ENCODE measurements at regions not wholly inside any gene's neighbourhood (a gene's known extent, or its start where the extent isn't known, plus 50 kb on each side); places are given as distances from the start of the nearest gene placed in this dataset.

DNA sequence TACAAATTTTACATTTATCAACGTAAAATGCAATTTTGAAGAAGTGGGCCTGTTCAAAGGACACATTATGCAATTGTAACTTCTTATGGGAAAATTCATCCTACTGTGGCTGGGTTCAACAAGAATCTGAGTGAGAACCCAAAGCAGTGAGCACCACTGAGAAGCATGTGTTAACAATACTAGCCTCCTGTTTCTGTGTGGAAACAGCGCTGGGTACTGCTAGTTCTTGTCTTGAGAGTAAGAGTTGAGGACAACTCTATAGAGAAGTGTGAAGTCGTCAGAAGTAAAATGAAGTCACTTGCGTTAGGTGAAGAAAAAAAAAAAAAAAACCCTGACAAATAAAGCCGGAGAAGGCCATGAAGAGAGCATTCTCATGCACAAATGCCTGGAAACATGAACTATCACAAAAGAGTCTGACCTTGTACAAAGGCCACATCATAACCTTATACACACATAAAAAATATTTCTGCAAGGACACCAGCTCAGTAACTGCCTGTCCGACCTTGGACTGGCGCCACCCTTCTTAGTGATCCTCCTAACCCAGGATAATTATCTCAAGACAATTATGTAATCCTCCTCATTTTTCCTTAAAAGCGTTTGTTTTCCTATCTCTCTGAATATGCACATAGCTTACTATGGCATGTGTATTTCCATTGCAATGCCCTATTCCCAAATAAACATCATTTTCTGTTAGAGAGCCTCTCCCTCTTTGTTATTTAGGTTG lies 554.9 kb downstream of the HTR7 start:
- DNase-seq (no peak), ATAC-seq (replicated peaks in 1 of 4) (no peak)
- H3K36me3 ChIP-seq (ENCODE audit: control insufficient read depth in 2 of 2, extremely low read depth in 1 of 2, insufficient read depth in 1 of 2, low read length in 1 of 2), result no peaks in the 10 kb centered on the region
- H3K4me1 ChIP-seq (ENCODE audit: control insufficient read depth in 1 of 2, extremely low read depth in 1 of 2, insufficient read depth in 2 of 2, low read length in 2 of 2), result no peaks in the 10 kb centered on the region
- Mint-ChIP-seq H3K4me3 (no peak overlapping the region), H3K36me3 (no peaks in the 10 kb centered on the region), H3K4me1 (no peaks in the 10 kb centered on the region), H3K27ac (no peak overlapping the region), H3K9me3 (no peaks in the 10 kb centered on the region), H3K27me3 (peaks cover 0 to 6% of the 10 kb centered on the region in 2 donors)
- ChIA-PET POLR2A (no interaction called here), CTCF (no interaction called here)
- 72% methylated on average over 3 of the region's 8 CpGs for WGBS (ENCODE audit: insufficient coverage)
- H3K27me3 ChIP-seq (replicated peaks in 1 of 2; ENCODE audit: control insufficient read depth in 2 of 2, extremely low read depth in 1 of 2, insufficient read depth in 2 of 2, low read length in 1 of 2), result no peaks in the 10 kb centered on the region
- no peaks in the 10 kb centered on the region for H3K9me3 ChIP-seq
- no peak overlapping the region for H3K4me3 ChIP-seq (ENCODE audit: control insufficient read depth in 1 of 2, extremely low read depth in 1 of 2, low read length in 1 of 2)
- H3K27ac ChIP-seq (ENCODE audit: low read length), result no peak overlapping the region

DNA sequence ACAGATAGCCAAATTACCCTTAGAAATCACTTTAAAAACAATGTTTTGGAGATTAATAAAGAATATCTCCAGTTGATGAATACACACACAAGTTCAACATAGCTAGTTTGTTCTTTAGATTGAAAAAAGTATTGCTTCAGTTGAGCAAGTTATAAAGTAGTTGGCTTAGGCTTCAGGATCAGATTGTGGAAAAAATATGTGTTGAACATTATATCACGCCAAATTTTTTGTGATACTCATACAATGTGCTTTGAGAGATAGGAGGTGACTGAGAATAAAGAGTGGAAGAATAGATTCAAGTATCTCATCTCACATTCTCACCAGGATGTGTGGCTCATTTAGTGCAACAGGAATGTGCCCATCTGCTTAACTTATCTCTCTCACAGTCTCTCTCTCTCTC lies 553.3 kb downstream of the HTR7 start:
- peaks cover 0 to 6% of the 10 kb centered on the region in 2 donors for H3K27me3 Mint-ChIP-seq
- H3K36me3 Mint-ChIP-seq, result no peaks in the 10 kb centered on the region
- no peak for ATAC-seq (replicated peaks in 1 of 4)
- WGBS (ENCODE audit: insufficient coverage), result no CpG with 5 or more reads among the region's 1 CpG
- Histone ChIP-seq H3K27ac (ENCODE audit: low read length) (no peak overlapping the region), H3K4me3 (ENCODE audit: control insufficient read depth in 1 of 2, extremely low read depth in 1 of 2, low read length in 1 of 2) (no peak overlapping the region), H3K36me3 (ENCODE audit: control insufficient read depth in 2 of 2, extremely low read depth in 1 of 2, insufficient read depth in 1 of 2, low read length in 1 of 2) (no peaks in the 10 kb centered on the region), H3K4me1 (ENCODE audit: control insufficient read depth in 1 of 2, extremely low read depth in 1 of 2, insufficient read depth in 2 of 2, low read length in 2 of 2) (no peaks in the 10 kb centered on the region), H3K27me3 (replicated peaks in 1 of 2; ENCODE audit: control insufficient read depth in 2 of 2, extremely low read depth in 1 of 2, insufficient read depth in 2 of 2, low read length in 1 of 2) (no peaks in the 10 kb centered on the region), H3K9me3 (no peaks in the 10 kb centered on the region)
- DNase-seq, result no peak
- ChIA-PET CTCF (no interaction called here), POLR2A (no interaction called here)
- no peaks in the 10 kb centered on the region for H3K4me1 Mint-ChIP-seq
- peaks cover 0 to 3% (median 0%) of the 10 kb centered on the region in 3 donors for H3K9me3 Mint-ChIP-seq
- no peak overlapping the region for H3K4me3 Mint-ChIP-seq
- H3K27ac Mint-ChIP-seq, result no peak overlapping the region

- no peak overlapping the region for H3K27ac ChIP-seq (ENCODE audit: low read length)
- H3K4me1 ChIP-seq (ENCODE audit: control insufficient read depth in 1 of 2, extremely low read depth in 1 of 2, insufficient read depth in 2 of 2, low read length in 2 of 2), result no peaks in the 10 kb centered on the region
- H3K9me3 ChIP-seq, result no peaks in the 10 kb centered on the region
- no peak overlapping the region for H3K4me3 Mint-ChIP-seq
- no peaks in the 10 kb centered on the region for H3K36me3 ChIP-seq (ENCODE audit: control insufficient read depth in 2 of 2, extremely low read depth in 1 of 2, insufficient read depth in 1 of 2, low read length in 1 of 2)
- no peak overlapping the region for H3K27ac Mint-ChIP-seq
- CTCF ChIA-PET, result no interaction called here
- no CpG with 5 or more reads among the region's 1 CpG for WGBS (ENCODE audit: insufficient coverage)
- H3K36me3 Mint-ChIP-seq, result no peaks in the 10 kb centered on the region
- POLR2A ChIA-PET, result no interaction called here
- no peaks in the 10 kb centered on the region for H3K27me3 ChIP-seq (replicated peaks in 1 of 2; ENCODE audit: control insufficient read depth in 2 of 2, extremely low read depth in 1 of 2, insufficient read depth in 2 of 2, low read length in 1 of 2)
- H3K4me1 Mint-ChIP-seq, result no peaks in the 10 kb centered on the region
- peaks cover 0 to 6% of the 10 kb centered on the region in 2 donors for H3K27me3 Mint-ChIP-seq
- DNase-seq (no peak), ATAC-seq (replicated peaks in 1 of 4) (no peak)
- peaks cover 0 to 4% (median 0%) of the 10 kb centered on the region in 3 donors for H3K9me3 Mint-ChIP-seq
- no peak overlapping the region for H3K4me3 ChIP-seq (ENCODE audit: control insufficient read depth in 1 of 2, extremely low read depth in 1 of 2, low read length in 1 of 2)
These were observed 551.7 kb downstream of the HTR7 start for GRCh38 chr10:90306187-90306586.

DNA sequence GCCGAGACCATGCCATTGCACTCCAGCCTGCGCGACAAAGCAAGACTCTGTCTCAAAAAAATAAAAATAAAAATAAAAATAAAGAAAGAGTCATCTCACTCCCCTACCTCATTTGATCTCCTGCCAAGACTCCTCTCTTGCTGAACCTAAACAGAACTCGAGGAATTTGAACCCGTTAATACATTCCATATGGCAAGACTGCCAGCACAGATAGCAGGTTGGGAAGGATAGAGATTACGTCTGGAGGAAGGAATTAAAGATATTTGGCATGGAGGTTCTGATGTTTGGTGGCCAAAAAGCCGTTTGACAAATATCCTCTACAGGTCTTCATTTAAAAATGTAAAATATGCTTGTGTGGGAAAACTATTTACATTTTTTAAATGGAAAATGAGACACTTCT lies 549.6 kb downstream of the HTR7 start:
- Histone ChIP-seq H3K4me3 (ENCODE audit: control insufficient read depth in 1 of 2, extremely low read depth in 1 of 2, low read length in 1 of 2) (no peak overlapping the region), H3K4me1 (ENCODE audit: control insufficient read depth in 1 of 2, extremely low read depth in 1 of 2, insufficient read depth in 2 of 2, low read length in 2 of 2) (no peaks in the 10 kb centered on the region), H3K9me3 (no peaks in the 10 kb centered on the region), H3K36me3 (ENCODE audit: control insufficient read depth in 2 of 2, extremely low read depth in 1 of 2, insufficient read depth in 1 of 2, low read length in 1 of 2) (no peaks in the 10 kb centered on the region), H3K27ac (ENCODE audit: low read length) (no peak overlapping the region), H3K27me3 (replicated peaks in 1 of 2; ENCODE audit: control insufficient read depth in 2 of 2, extremely low read depth in 1 of 2, insufficient read depth in 2 of 2, low read length in 1 of 2) (no peaks in the 10 kb centered on the region)
- peaks cover 0 to 3% of the 10 kb centered on the region in 2 donors for H3K27me3 Mint-ChIP-seq
- no CpG with 5 or more reads among the region's 7 CpGs for WGBS (ENCODE audit: insufficient coverage)
- ChIA-PET POLR2A (no interaction called here), CTCF (no interaction called here)
- H3K9me3 Mint-ChIP-seq, result peaks cover 0 to 4% (median 0%) of the 10 kb centered on the region in 3 donors
- no peak overlapping the region for H3K27ac Mint-ChIP-seq
- H3K36me3 Mint-ChIP-seq, result no peaks in the 10 kb centered on the region
- ATAC-seq (replicated peaks in 1 of 4), result no peak
- H3K4me3 Mint-ChIP-seq, result no peak overlapping the region
- no peaks in the 10 kb centered on the region for H3K4me1 Mint-ChIP-seq
- no peak for DNase-seq

DNA sequence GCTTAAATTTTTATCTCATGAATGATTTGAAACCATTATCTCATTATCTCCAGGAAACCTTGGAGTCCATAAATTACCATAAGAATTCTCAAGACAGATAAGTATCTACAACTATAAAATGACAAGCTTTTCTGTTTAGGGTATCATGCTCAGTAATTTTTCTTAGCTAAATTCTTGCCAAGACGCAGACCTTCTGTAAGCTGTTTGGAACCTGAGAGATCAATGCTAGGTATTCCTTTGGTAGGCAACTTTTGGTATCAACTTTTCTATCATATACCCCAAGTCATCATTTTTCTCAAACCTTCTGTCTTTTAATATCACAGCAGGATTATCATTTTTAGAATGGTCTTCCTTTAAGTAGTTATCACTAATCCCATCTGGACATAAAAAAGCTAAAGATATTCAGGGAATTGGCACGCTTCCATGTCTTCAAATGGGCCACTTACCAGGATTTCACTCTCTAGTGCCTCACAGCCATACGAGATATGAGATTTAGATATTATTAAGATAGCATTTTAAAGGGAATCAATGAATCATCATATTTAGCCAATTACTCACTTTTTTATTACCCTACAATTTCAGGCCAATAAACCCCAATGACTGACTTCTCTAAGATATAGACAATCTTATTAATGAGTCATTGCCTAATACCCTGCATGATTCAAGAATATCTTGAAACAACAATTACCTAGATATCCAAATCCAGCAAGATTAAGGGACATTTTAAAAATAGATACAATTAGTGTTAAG lies 544.1 kb downstream of the HTR7 start:
- Mint-ChIP-seq H3K27me3 (no peaks in the 10 kb centered on the region), H3K4me1 (no peaks in the 10 kb centered on the region), H3K4me3 (no peak overlapping the region), H3K27ac (no peak overlapping the region), H3K36me3 (no peaks in the 10 kb centered on the region), H3K9me3 (peaks cover 4 to 10% (median 4%) of the 10 kb centered on the region in 3 donors)
- no peaks in the 10 kb centered on the region for H3K27me3 ChIP-seq (replicated peaks in 1 of 2; ENCODE audit: control insufficient read depth in 2 of 2, extremely low read depth in 1 of 2, insufficient read depth in 2 of 2, low read length in 1 of 2)
- no peak overlapping the region for H3K4me3 ChIP-seq (ENCODE audit: control insufficient read depth in 1 of 2, extremely low read depth in 1 of 2, low read length in 1 of 2)
- no peaks in the 10 kb centered on the region for H3K9me3 ChIP-seq
- ChIA-PET CTCF (interaction anchor here (0.7 to 0.8 kb wide), 2 partner anchors 9 to 39 kb away, joined by 3 to 4 read pairs; no protein-coding TSS in a partner anchor), POLR2A (interaction anchor here in 1 of 2 donors (0.7 kb wide), 1 partner anchor 12 kb away, joined by 3 read pairs; no protein-coding TSS in a partner anchor)
- no peaks in the 10 kb centered on the region for H3K36me3 ChIP-seq (ENCODE audit: control insufficient read depth in 2 of 2, extremely low read depth in 1 of 2, insufficient read depth in 1 of 2, low read length in 1 of 2)
- no peak for ATAC-seq (replicated peaks in 1 of 4)
- no peak overlapping the region for H3K27ac ChIP-seq (ENCODE audit: low read length)
- no peak for DNase-seq
- WGBS (ENCODE audit: insufficient coverage), result no CpG with 5 or more reads among the region's 3 CpGs
- H3K4me1 ChIP-seq (ENCODE audit: control insufficient read depth in 1 of 2, extremely low read depth in 1 of 2, insufficient read depth in 2 of 2, low read length in 2 of 2), result no peaks in the 10 kb centered on the region

- H3K4me3 ChIP-seq (ENCODE audit: control insufficient read depth in 1 of 2, extremely low read depth in 1 of 2, low read length in 1 of 2), result no peak overlapping the region
- no peak overlapping the region for H3K27ac ChIP-seq (ENCODE audit: low read length)
- H3K27ac Mint-ChIP-seq, result no peak overlapping the region
- no peaks in the 10 kb centered on the region for H3K27me3 ChIP-seq (replicated peaks in 1 of 2; ENCODE audit: control insufficient read depth in 2 of 2, extremely low read depth in 1 of 2, insufficient read depth in 2 of 2, low read length in 1 of 2)
- H3K4me1 ChIP-seq (ENCODE audit: control insufficient read depth in 1 of 2, extremely low read depth in 1 of 2, insufficient read depth in 2 of 2, low read length in 2 of 2), result no peaks in the 10 kb centered on the region
- POLR2A ChIA-PET, result no interaction called here
- no peaks in the 10 kb centered on the region for H3K36me3 ChIP-seq (ENCODE audit: control insufficient read depth in 2 of 2, extremely low read depth in 1 of 2, insufficient read depth in 1 of 2, low read length in 1 of 2)
- H3K27me3 Mint-ChIP-seq, result no peaks in the 10 kb centered on the region
- no CpG with 5 or more reads among the region's 1 CpG for WGBS (ENCODE audit: insufficient coverage)
- no peak overlapping the region for H3K4me3 Mint-ChIP-seq
- no peak for ATAC-seq (replicated peaks in 1 of 4)
- H3K9me3 Mint-ChIP-seq, result peaks cover 0 to 10% (median 4%) of the 10 kb centered on the region in 3 donors
- H3K4me1 Mint-ChIP-seq, result no peaks in the 10 kb centered on the region
- CTCF ChIA-PET, result no interaction called here
- H3K9me3 ChIP-seq, result no peaks in the 10 kb centered on the region
- DNase-seq, result no peak
- H3K36me3 Mint-ChIP-seq, result no peaks in the 10 kb centered on the region
These were observed 543.1 kb downstream of the HTR7 start for GRCh38 chr10:90314718-90315117.

All from T-cell (primary cell).